ENCODE measurements at regions not wholly inside any gene's neighbourhood (a gene's known extent, or its start where the extent isn't known, plus 50 kb on each side); places are given as distances from the start of the nearest gene placed in this dataset.

DNA sequence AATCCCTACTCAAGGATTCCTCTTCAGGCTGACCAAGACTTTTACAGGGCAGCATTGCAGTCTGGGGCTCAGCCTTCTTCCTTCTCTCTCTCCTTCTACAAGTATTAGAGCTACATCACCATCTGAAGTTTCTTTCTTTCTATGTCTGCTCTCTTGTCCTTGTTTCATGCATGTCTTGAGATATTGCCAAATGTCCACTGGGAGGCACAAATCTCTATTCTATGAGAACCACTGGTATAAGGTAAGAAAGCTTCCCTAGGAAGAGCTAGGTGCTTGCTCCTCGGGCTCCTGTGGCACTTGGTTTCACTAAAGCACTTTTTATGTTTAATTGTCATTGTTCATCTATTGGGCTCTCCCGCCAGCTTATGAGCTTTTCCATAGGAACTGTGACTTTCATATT, 289.2 kb upstream of the PCSK5 start:
- intact Hi-C loops (cut with micrococcal nuclease): no loop called here
- no peak overlapping the region for H3K4me2 ChIP-seq (ENCODE audit: low read length)
- no peak overlapping the region for H3K4me3 ChIP-seq (replicated peaks in 1 of 2; ENCODE audit: low read depth in 1 of 2, low read length in 2 of 2)
- peak; percentile 28; the same call in 1 of the 2 replicates for TF ChIP-seq RAD21 (IDR thresholded peaks at IDR 0.05; ENCODE audit: low read depth)
- no peak for TF ChIP-seq ZNF274 (IDR thresholded peaks at IDR 0.05; ENCODE audit: low read depth, low read length)
- TF ChIP-seq, protein P1, sequence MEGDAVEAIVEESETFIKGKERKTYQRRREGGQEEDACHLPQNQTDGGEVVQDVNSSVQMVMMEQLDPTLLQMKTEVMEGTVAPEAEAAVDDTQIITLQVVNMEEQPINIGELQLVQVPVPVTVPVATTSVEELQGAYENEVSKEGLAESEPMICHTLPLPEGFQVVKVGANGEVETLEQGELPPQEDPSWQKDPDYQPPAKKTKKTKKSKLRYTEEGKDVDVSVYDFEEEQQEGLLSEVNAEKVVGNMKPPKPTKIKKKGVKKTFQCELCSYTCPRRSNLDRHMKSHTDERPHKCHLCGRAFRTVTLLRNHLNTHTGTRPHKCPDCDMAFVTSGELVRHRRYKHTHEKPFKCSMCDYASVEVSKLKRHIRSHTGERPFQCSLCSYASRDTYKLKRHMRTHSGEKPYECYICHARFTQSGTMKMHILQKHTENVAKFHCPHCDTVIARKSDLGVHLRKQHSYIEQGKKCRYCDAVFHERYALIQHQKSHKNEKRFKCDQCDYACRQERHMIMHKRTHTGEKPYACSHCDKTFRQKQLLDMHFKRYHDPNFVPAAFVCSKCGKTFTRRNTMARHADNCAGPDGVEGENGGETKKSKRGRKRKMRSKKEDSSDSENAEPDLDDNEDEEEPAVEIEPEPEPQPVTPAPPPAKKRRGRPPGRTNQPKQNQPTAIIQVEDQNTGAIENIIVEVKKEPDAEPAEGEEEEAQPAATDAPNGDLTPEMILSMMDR (IDR thresholded peaks at IDR 0.05 in 2 of 3, conservative IDR thresholded peaks at IDR 0.05 in 1 of 3; ENCODE audit: borderline replicate concordance in 1 of 3, insufficient read depth in 1 of 3, low read depth in 2 of 3, low read length in 2 of 3): peak in 2 of 3 experiments; percentile 8 to 19; a peak in 1 of 6 replicates
- ATAC-seq (peak; percentile 42; the same call in 1 of the 2 replicates), DNase-seq (ENCODE audit: low read depth, low spot score) (no peak)
- no peaks in the 10 kb centered on the region for H4K20me1 ChIP-seq (ENCODE audit: insufficient read depth)
- RAD21 ChIA-PET (ENCODE audit: low non-redundant PET in 1 of 2, low total read pairs in 2 of 2, uncharacterized antibody in 2 of 2, unreplicated experiment in 2 of 2): interaction anchor here (0.6 kb wide), 2 partner anchors 701 to 702 kb away, joined by 3 read pairs; no protein-coding TSS in a partner anchor
- peaks cover 18% of the 10 kb centered on the region for H3K27me3 ChIP-seq (ENCODE audit: insufficient read depth, low read length)
- no peak overlapping the region for H2AFZ ChIP-seq (ENCODE audit: low read depth, low read length, poor library complexity, severe bottlenecking)
- POLR2A ChIA-PET: no interaction called here
- no peaks in the 10 kb centered on the region for H3K9me3 ChIP-seq (ENCODE audit: control insufficient read depth in 1 of 2, insufficient read depth in 1 of 2, low read depth in 1 of 2, low read length in 2 of 2)
- no peaks in the 10 kb centered on the region for H3K36me3 ChIP-seq (ENCODE audit: control insufficient read depth in 1 of 2, insufficient read depth in 2 of 2, low read length in 2 of 2)
- BruUV-seq (replicated peaks): no TSS peak
- H3K27ac ChIP-seq (ENCODE audit: low read depth, low read length): no peak overlapping the region
- no peaks in the 10 kb centered on the region for H3K79me2 ChIP-seq (ENCODE audit: insufficient read depth, low read length)
- H3K9ac ChIP-seq (ENCODE audit: low read length): no peak overlapping the region
- H3K9me2 ChIP-seq (ENCODE audit: insufficient read depth): no peaks in the 10 kb centered on the region
- H3K4me1 ChIP-seq (ENCODE audit: control insufficient read depth in 1 of 2, insufficient read depth in 2 of 2, low read length in 2 of 2): no peaks in the 10 kb centered on the region
- CTCF ChIA-PET: interaction anchor here (1.0 to 1.6 kb wide), 3 partner anchors 13 to 254 kb away, joined by 3 to 13 read pairs (median 5); no protein-coding TSS in a partner anchor

DNA sequence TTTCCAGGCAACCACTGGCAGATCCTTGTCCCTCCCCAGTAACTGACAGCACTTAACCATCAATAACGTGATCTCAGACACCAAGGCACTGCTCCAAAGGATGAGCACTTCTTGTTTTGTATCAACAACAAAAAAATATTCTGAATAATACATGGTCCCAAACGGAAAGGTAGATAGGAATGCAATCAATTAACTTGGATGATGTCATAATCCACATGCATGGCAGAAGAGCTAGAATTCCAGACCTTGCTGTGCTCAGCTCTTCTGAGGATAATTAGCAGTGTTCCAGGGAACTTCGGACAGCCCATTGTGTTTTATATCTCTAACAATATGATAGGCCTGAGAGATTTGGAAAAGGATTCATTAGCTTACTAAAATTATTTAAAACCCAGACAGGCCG, 288.4 kb upstream of the PCSK5 start:
- ChIA-PET POLR2A (no interaction called here), CTCF (interaction anchor here (1.4 to 1.6 kb wide), 2 partner anchors 14 to 253 kb away, joined by 5 to 13 read pairs; no protein-coding TSS in a partner anchor)
- no peaks in the 10 kb centered on the region for H3K79me2 ChIP-seq (ENCODE audit: insufficient read depth, low read length)
- TF ChIP-seq, protein P2, sequence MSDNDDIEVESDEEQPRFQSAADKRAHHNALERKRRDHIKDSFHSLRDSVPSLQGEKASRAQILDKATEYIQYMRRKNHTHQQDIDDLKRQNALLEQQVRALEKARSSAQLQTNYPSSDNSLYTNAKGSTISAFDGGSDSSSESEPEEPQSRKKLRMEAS (IDR thresholded peaks at IDR 0.05): no peak
- TF ChIP-seq ZNF274 (IDR thresholded peaks at IDR 0.05; ENCODE audit: low read depth, low read length): no peak
- TF ChIP-seq EZH2 (IDR thresholded peaks at IDR 0.05): no peak
- no peak for TF ChIP-seq SIN3A (IDR thresholded peaks at IDR 0.05; ENCODE audit: low read depth)
- TF ChIP-seq RAD21 (IDR thresholded peaks at IDR 0.05; ENCODE audit: low read depth): no peak
- no peak for TF ChIP-seq TCF7L2 (IDR thresholded peaks at IDR 0.05; ENCODE audit: borderline replicate concordance, extremely low read depth, insufficient read depth, insufficient read length)
- TF ChIP-seq POLR2AphosphoS5 (IDR thresholded peaks at IDR 0.05; ENCODE audit: low read depth, low read length): no peak
- no peak for TF ChIP-seq ELF1 (IDR thresholded peaks at IDR 0.05; ENCODE audit: borderline replicate concordance, low read depth)
- TF ChIP-seq, protein P3, sequence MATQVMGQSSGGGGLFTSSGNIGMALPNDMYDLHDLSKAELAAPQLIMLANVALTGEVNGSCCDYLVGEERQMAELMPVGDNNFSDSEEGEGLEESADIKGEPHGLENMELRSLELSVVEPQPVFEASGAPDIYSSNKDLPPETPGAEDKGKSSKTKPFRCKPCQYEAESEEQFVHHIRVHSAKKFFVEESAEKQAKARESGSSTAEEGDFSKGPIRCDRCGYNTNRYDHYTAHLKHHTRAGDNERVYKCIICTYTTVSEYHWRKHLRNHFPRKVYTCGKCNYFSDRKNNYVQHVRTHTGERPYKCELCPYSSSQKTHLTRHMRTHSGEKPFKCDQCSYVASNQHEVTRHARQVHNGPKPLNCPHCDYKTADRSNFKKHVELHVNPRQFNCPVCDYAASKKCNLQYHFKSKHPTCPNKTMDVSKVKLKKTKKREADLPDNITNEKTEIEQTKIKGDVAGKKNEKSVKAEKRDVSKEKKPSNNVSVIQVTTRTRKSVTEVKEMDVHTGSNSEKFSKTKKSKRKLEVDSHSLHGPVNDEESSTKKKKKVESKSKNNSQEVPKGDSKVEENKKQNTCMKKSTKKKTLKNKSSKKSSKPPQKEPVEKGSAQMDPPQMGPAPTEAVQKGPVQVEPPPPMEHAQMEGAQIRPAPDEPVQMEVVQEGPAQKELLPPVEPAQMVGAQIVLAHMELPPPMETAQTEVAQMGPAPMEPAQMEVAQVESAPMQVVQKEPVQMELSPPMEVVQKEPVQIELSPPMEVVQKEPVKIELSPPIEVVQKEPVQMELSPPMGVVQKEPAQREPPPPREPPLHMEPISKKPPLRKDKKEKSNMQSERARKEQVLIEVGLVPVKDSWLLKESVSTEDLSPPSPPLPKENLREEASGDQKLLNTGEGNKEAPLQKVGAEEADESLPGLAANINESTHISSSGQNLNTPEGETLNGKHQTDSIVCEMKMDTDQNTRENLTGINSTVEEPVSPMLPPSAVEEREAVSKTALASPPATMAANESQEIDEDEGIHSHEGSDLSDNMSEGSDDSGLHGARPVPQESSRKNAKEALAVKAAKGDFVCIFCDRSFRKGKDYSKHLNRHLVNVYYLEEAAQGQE (IDR thresholded peaks at IDR 0.05; ENCODE audit: low read depth): no peak
- TF ChIP-seq, protein P1 (IDR thresholded peaks at IDR 0.05 in 2 of 3, conservative IDR thresholded peaks at IDR 0.05 in 1 of 3; ENCODE audit: borderline replicate concordance in 1 of 3, insufficient read depth in 1 of 3, low read depth in 2 of 3, low read length in 2 of 3): no peak

More for the DNA sequence above, 288.4 kb upstream of the PCSK5 start:
- BruUV-seq (replicated peaks): no TSS peak
- intact Hi-C loops (cut with micrococcal nuclease): no loop called here
- Histone ChIP-seq H3K4me3 (replicated peaks in 1 of 2; ENCODE audit: low read depth in 1 of 2, low read length in 2 of 2) (no peak overlapping the region), H3K27me3 (ENCODE audit: insufficient read depth, low read length) (peaks cover 18% of the 10 kb centered on the region), H3K36me3 (ENCODE audit: control insufficient read depth in 1 of 2, insufficient read depth in 2 of 2, low read length in 2 of 2) (no peaks in the 10 kb centered on the region), H3K4me2 (ENCODE audit: low read length) (no peak overlapping the region), H4K20me1 (ENCODE audit: insufficient read depth) (no peaks in the 10 kb centered on the region), H3K9me3 (ENCODE audit: control insufficient read depth in 1 of 2, insufficient read depth in 1 of 2, low read depth in 1 of 2, low read length in 2 of 2) (no peaks in the 10 kb centered on the region), H3K9me2 (ENCODE audit: insufficient read depth) (no peaks in the 10 kb centered on the region), H3K27ac (ENCODE audit: low read depth, low read length) (no peak overlapping the region), H3K9ac (ENCODE audit: low read length) (no peak overlapping the region), H3K4me1 (ENCODE audit: control insufficient read depth in 1 of 2, insufficient read depth in 2 of 2, low read length in 2 of 2) (no peaks in the 10 kb centered on the region), H2AFZ (ENCODE audit: low read depth, low read length, poor library complexity, severe bottlenecking) (no peak overlapping the region)
- RAD21 ChIA-PET (ENCODE audit: low non-redundant PET in 1 of 2, low total read pairs in 2 of 2, uncharacterized antibody in 2 of 2, unreplicated experiment in 2 of 2): no interaction called here
- DNase-seq (ENCODE audit: low read depth, low spot score): no peak
- no peak for ATAC-seq
